HL-60 (cell line): ENCODE measurements at regions not wholly inside any gene's neighbourhood (a gene's known extent, or its start where the extent isn't known, plus 50 kb on each side); places are given as distances from the start of the nearest gene placed in this dataset.

ENCODE experiments used
- DNase-seq, 2 experiments: peaks; one replicate each; pipeline ENCODE4 v3.0.0-alpha.2; 2010 to 2020; ENCODE audit warnings: low read depth in 1 of 2, low spot score in 1 of 2
- H3K27ac ChIP-seq: fragments of 250-450 bp; sonication (Bioruptor Pico); replicated peaks from 2 replicates; pipeline ENCODE4 v1.5.1; 2020; ENCODE audit warnings: mild to moderate bottlenecking, moderate library complexity
- H3K27me3 ChIP-seq: fragments of 250-450 bp; sonication (Bioruptor Pico); 2 replicates; pipeline ENCODE4 v1.5.1; 2021; ENCODE audit warnings: mild to moderate bottlenecking, moderate library complexity; ENCODE audit not compliant: insufficient read depth, poor library complexity, severe bottlenecking
- H3K4me3 ChIP-seq: replicated peaks from 2 replicates; pipeline ENCODE4 v1.5.1; 2011; ENCODE audit warnings: mild to moderate bottlenecking, control low read depth, low read length; ENCODE audit not compliant: insufficient read depth
- GABPA ChIP-seq: IDR thresholded peaks from 2 replicates; pipeline ENCODE4 v1.6.1; 2012; ENCODE audit warnings: low read depth
- POLR2AphosphoS5 ChIP-seq: IDR thresholded peaks from 2 replicates; pipeline ENCODE4 v1.6.1; 2012; ENCODE audit warnings: low read depth
- REST ChIP-seq: IDR thresholded peaks from 2 replicates; pipeline ENCODE4 v1.6.1; 2012; ENCODE audit warnings: low read depth; ENCODE audit not compliant: insufficient replicate concordance
- SPI1 ChIP-seq: IDR thresholded peaks from 2 replicates; pipeline ENCODE4 v1.6.1; 2012; ENCODE audit warnings: low read depth, mild to moderate bottlenecking, borderline replicate concordance
- TF ChIP-seq, protein P1 (sequence below): IDR thresholded peaks from one replicate; pipeline ENCODE4 v1.5.1; 2011; ENCODE audit warnings: low read length, control low read depth, inconsistent platforms; ENCODE audit not compliant: insufficient read depth

DNA sequence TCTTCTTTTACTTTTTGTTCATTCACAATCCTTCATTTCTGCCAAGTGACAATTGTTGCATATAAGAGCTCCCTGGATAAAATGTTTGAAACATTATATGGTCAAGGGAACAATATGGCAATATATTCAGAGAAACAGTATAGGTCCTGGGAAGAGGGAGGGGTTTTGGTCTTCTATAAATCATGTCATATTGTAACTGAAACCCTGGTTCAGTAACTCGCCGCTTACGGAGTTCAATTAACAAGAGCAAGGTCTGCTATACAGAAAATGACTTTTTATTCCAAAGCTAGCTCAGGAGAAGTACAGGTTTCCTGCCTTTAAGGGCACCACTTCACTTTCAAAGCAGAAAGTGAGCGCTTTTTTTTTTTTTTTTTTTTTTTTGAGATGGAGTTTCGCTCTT is 522.1 kb upstream of the TGFBR2 start:
- H3K27me3 ChIP-seq, result no peaks in the 10 kb centered on the region
- TF ChIP-seq, protein P1, sequence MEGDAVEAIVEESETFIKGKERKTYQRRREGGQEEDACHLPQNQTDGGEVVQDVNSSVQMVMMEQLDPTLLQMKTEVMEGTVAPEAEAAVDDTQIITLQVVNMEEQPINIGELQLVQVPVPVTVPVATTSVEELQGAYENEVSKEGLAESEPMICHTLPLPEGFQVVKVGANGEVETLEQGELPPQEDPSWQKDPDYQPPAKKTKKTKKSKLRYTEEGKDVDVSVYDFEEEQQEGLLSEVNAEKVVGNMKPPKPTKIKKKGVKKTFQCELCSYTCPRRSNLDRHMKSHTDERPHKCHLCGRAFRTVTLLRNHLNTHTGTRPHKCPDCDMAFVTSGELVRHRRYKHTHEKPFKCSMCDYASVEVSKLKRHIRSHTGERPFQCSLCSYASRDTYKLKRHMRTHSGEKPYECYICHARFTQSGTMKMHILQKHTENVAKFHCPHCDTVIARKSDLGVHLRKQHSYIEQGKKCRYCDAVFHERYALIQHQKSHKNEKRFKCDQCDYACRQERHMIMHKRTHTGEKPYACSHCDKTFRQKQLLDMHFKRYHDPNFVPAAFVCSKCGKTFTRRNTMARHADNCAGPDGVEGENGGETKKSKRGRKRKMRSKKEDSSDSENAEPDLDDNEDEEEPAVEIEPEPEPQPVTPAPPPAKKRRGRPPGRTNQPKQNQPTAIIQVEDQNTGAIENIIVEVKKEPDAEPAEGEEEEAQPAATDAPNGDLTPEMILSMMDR, result no peak
- TF ChIP-seq GABPA (no peak), SPI1 (no peak), REST (no peak), POLR2AphosphoS5 (no peak)
- no peak overlapping the region for H3K27ac ChIP-seq
- no peak for DNase-seq
- H3K4me3 ChIP-seq, result no peak overlapping the region

DNA sequence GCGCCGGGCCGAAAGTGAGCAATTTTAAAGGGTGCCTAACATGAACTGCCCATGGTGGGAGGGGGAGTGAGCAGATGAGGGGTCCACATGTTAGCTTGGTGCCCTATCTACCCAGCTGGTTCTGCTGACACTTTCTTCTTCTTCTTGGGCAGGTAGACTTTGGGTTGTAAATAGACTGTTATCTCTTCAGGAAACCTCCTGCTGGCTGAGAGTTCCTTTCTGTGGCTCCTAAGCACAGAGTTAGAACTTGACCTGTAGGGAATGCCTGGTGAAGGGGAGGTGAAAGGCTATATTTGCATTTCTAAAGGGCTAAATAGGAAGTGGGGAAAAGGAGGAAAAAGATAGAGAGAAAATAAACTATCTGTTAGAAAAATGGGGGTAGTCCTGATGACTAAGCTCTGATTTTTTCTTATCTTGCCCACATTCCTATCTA is 521.4 kb upstream of the TGFBR2 start:
- no peak for TF ChIP-seq POLR2AphosphoS5
- TF ChIP-seq, protein P1, result no peak
- TF ChIP-seq GABPA, result no peak
- TF ChIP-seq REST, result no peak
- no peak for TF ChIP-seq SPI1
- H3K4me3 ChIP-seq, result no peak overlapping the region
- no peak for DNase-seq
- no peak overlapping the region for H3K27ac ChIP-seq
- H3K27me3 ChIP-seq, result no peaks in the 10 kb centered on the region

GRCh38 chr3:30085486-30085885 is 520.9 kb upstream of the TGFBR2 start:
- Histone ChIP-seq H3K27ac (no peak overlapping the region), H3K4me3 (no peak overlapping the region), H3K27me3 (no peaks in the 10 kb centered on the region)
- TF ChIP-seq REST (no peak), GABPA (no peak), SPI1 (no peak), POLR2AphosphoS5 (no peak)
- TF ChIP-seq, protein P1, result no peak
- no peak for DNase-seq
